MCF 10A (cell line): ENCODE measurements at regions not wholly inside any gene's neighbourhood (a gene's known extent, or its start where the extent isn't known, plus 50 kb on each side); places are given as distances from the start of the nearest gene placed in this dataset.

Experiments
- BruUV-seq: library from RNA; stranded (reverse); fragments of 400-500 nt; replicated peaks from 2 replicates; lab custom pipeline; 2021; lab: Mats Ljungman, UMichigan
- CTCF ChIA-PET: fragments of 300-600 bp; sonication (Branson Sonifier 250); formaldehyde crosslinking; extraction: SDS; loops from one replicate; lab custom pipeline; 2021; ENCODE audit warnings: antibody characterized with exemption, inconsistent platforms; lab: Yijun Ruan, JAX
- POLR2A ChIA-PET: fragments of 300-600, 350-650 bp; sonication (Branson Sonifier 250); formaldehyde crosslinking; extraction: SDS; loops from one replicate; lab custom pipeline; 2020; ENCODE audit warnings: antibody characterized with exemption, inconsistent platforms; lab: Yijun Ruan, JAX
- DNase-seq: peaks from one replicate; pipeline ENCODE4 v3.0.0-alpha.2; 2018; ENCODE audit not compliant: unreplicated experiment
- H3K27ac Mint-ChIP-seq: one replicate; pipeline ENCODE4 v1.8.0; 2022; ENCODE audit warnings: mild to moderate bottlenecking, low read depth, mixed read lengths; ENCODE audit not compliant: unreplicated experiment
- H3K27me3 Mint-ChIP-seq: one replicate; pipeline ENCODE4 v1.8.0; 2022; ENCODE audit warnings: mixed read lengths; ENCODE audit not compliant: insufficient read depth, unreplicated experiment
- H3K36me3 Mint-ChIP-seq: one replicate; pipeline ENCODE4 v1.8.0; 2022; ENCODE audit warnings: mild to moderate bottlenecking, moderate library complexity, mixed read lengths; ENCODE audit not compliant: insufficient read depth, unreplicated experiment
- H3K4me1 Mint-ChIP-seq: one replicate; pipeline ENCODE4 v1.8.0; 2022; ENCODE audit warnings: mixed read lengths; ENCODE audit not compliant: insufficient read depth, unreplicated experiment
- H3K4me3 Mint-ChIP-seq: one replicate; pipeline ENCODE4 v1.8.0; 2022; ENCODE audit warnings: mild to moderate bottlenecking, moderate library complexity, mixed read lengths; ENCODE audit not compliant: unreplicated experiment
- H3K9me3 Mint-ChIP-seq: one replicate; pipeline ENCODE4 v1.8.0; 2022; ENCODE audit warnings: mixed read lengths; ENCODE audit not compliant: unreplicated experiment
- intact Hi-C: fragments of 100-400 bp; cut with micrococcal nuclease; formaldehyde crosslinking; loops from 2 replicates; pipeline ENCODE4 v1.14.1; 2022
- TF ChIP-seq, protein P1 (sequence below): fragments of 200-600 bp; IDR thresholded peaks from one replicate; pipeline ENCODE4 v1.8.0; 2022; ENCODE audit warnings: antibody characterized with exemption, mild to moderate bottlenecking; ENCODE audit not compliant: unreplicated experiment

DNA sequence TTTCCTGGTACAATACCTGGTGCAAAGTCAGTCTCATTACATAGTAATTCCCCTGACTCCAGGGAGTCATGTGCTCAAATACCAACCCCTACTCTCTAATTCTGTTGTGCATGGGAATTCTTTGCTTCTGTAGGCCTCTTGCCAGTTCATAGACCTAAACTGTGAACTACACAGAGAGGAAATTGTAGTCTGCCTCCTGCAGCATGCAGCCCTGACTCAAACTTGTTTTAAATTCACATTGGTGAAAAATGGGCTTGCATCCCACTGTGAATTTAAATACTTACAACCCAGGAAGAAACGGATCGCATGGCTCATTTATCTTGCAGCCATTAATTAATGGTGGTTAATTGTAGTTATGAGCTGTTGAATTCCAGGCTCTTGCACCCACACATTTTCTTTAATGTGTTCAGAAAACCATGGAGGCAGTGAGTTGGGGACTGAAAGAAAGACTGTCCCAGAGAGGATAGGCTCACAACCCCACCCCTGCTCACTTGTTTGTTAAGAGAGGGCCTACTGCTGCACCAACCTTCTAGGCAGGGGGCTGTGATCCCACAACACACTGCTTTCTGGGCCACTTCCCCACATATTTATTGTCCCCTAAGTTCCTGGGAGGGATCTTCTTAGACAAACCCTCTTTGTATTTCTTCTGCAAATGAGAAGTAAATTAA lies 579.1 kb downstream of the DHX35 start:
- no peaks in the 10 kb centered on the region for H3K36me3 Mint-ChIP-seq
- no peaks in the 10 kb centered on the region for H3K4me1 Mint-ChIP-seq
- H3K27me3 Mint-ChIP-seq: no peaks in the 10 kb centered on the region
- intact Hi-C loops: no loop called here
- no TSS peak for BruUV-seq
- H3K4me3 Mint-ChIP-seq: no peak overlapping the region
- no peak overlapping the region for H3K27ac Mint-ChIP-seq
- H3K9me3 Mint-ChIP-seq: no peaks in the 10 kb centered on the region
- CTCF ChIA-PET: interaction anchor here (0.6 to 1.1 kb wide), 2 partner anchors 333 to 874 kb away, joined by 3 read pairs; no protein-coding TSS in a partner anchor
- TF ChIP-seq, protein P1, sequence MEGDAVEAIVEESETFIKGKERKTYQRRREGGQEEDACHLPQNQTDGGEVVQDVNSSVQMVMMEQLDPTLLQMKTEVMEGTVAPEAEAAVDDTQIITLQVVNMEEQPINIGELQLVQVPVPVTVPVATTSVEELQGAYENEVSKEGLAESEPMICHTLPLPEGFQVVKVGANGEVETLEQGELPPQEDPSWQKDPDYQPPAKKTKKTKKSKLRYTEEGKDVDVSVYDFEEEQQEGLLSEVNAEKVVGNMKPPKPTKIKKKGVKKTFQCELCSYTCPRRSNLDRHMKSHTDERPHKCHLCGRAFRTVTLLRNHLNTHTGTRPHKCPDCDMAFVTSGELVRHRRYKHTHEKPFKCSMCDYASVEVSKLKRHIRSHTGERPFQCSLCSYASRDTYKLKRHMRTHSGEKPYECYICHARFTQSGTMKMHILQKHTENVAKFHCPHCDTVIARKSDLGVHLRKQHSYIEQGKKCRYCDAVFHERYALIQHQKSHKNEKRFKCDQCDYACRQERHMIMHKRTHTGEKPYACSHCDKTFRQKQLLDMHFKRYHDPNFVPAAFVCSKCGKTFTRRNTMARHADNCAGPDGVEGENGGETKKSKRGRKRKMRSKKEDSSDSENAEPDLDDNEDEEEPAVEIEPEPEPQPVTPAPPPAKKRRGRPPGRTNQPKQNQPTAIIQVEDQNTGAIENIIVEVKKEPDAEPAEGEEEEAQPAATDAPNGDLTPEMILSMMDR: no peak
- no peak for DNase-seq
- POLR2A ChIA-PET: no interaction called here

DNA sequence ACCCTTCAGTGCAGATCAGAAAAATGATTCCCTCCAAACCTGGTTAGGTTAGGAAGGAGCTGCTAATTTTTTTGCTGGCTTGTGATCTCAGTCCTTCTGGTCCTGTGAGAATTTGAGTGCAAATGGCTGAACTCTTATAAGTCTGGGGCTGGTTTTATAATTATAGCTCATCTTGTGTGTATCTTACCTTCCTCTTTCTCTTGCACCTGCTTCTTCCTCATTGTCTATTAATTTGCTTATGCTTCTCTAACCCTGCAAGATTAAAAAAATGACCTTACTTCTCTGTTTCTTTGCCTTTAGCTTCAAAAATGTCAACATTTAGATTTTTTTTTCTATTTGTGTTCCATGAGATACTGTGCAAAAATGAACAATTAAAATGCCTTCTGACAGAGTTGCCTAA lies 576.2 kb downstream of the DHX35 start:
- no TSS peak for BruUV-seq
- Mint-ChIP-seq H3K27me3 (no peaks in the 10 kb centered on the region), H3K4me3 (no peak overlapping the region), H3K4me1 (no peaks in the 10 kb centered on the region), H3K36me3 (no peaks in the 10 kb centered on the region), H3K27ac (no peak overlapping the region), H3K9me3 (no peaks in the 10 kb centered on the region)
- POLR2A ChIA-PET: interaction anchor here (0.6 to 0.7 kb wide), 2 partner anchors 109 to 1019 kb away, joined by 3 to 5 read pairs; no protein-coding TSS in a partner anchor
- CTCF ChIA-PET: no interaction called here
- TF ChIP-seq, protein P1: no peak
- no peak for DNase-seq
- intact Hi-C loops: no loop called here

DNA sequence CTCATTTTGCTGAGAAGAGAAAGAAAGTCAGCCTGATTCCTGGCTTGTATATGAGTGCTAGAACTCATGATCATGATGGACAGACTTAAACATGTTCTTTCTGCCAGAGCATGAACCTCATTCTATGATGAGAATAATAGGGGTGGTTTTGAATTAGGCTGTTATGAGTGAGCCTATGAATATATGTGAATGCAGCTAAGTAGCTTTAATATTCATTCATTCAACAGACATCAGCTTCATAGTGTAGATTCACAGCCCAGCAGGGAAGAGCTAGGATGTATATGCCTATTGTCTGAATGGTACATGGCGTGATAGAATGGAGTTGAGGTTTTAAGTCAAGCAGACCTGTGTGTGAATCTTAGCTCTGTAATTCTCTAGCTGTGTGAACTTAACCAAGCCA lies 573.2 kb downstream of the DHX35 start:
- Mint-ChIP-seq H3K4me1 (no peaks in the 10 kb centered on the region), H3K9me3 (no peaks in the 10 kb centered on the region), H3K36me3 (no peaks in the 10 kb centered on the region), H3K4me3 (no peak overlapping the region), H3K27ac (no peak overlapping the region), H3K27me3 (no peaks in the 10 kb centered on the region)
- TF ChIP-seq, protein P1: no peak
- no TSS peak for BruUV-seq
- intact Hi-C loops: no loop called here
- ChIA-PET CTCF (interaction anchor here (1.3 kb wide), 1 partner anchor 12 kb away, joined by 6 read pairs; no protein-coding TSS in a partner anchor), POLR2A (interaction anchor here (0.6 kb wide), 1 partner anchor 148 kb away, joined by 3 read pairs; no protein-coding TSS in a partner anchor)
- DNase-seq: no peak

DNA sequence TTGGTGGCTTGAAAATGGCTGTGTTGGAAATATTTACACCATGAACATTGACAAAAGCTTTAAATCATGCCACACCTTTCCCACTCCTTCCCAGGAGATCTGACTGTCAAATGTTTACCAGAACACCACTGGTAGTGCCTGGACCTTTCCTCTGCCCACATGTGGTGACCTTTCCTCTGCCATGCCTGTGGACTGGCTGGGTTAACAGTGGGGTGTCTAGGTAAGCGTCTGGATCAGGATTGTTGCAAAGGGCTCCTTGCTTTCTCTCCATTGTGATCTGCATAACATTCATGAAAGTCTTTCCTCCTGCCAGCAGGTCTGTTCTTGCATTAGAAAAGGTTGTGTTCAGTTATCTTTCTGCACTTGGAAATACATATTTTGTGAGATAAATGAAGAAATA lies 572.7 kb downstream of the DHX35 start:
- DNase-seq: no peak
- Mint-ChIP-seq H3K9me3 (no peaks in the 10 kb centered on the region), H3K27me3 (no peaks in the 10 kb centered on the region), H3K27ac (no peak overlapping the region), H3K4me1 (no peaks in the 10 kb centered on the region), H3K4me3 (no peak overlapping the region), H3K36me3 (no peaks in the 10 kb centered on the region)
- CTCF ChIA-PET: interaction anchor here (0.6 to 1.3 kb wide), 3 partner anchors 13 to 1423 kb away, joined by 4 to 6 read pairs (median 5); no protein-coding TSS in a partner anchor
- BruUV-seq: no TSS peak
- TF ChIP-seq, protein P1: no peak
- POLR2A ChIA-PET: no interaction called here
- intact Hi-C loops: no loop called here
